Suppressor macrophage treated with lipopolysaccharide for 1 hour (primary cell): ENCODE measurements at regions not wholly inside any gene's neighbourhood (a gene's known extent, or its start where the extent isn't known, plus 50 kb on each side); places are given as distances from the start of the nearest gene placed in this dataset.

ENCODE experiments used
- DNase-seq, 3 donors: peaks; one replicate each; pipeline ENCODE4 v3.0.0-alpha.2; 2020 to 2022

- DNase-seq = no peak
Measured at GRCh38 chr2:47235132-47235531, 58.8 kb upstream of the CALM2 start.

GRCh38 chr2:47234456-47234855, 58.1 kb upstream of the CALM2 start:
- DNase-seq = no peak

GRCh38 chr2:47232738-47233415, 56.6 kb upstream of the CALM2 start:
- no peak for DNase-seq

- DNase-seq = no peak
Measured at GRCh38 chr2:47230418-47230817, 54.1 kb upstream of the CALM2 start.

GRCh38 chr2:47227532-47228279, 51.4 kb upstream of the CALM2 start:
- no peak for DNase-seq

- DNase-seq = no peak
Measured at GRCh38 chr2:47226923-47227220, 50.6 kb upstream of the CALM2 start.

GRCh38 chr2:47226132-47226922, 50.0 kb upstream of the CALM2 start:
- no peak for DNase-seq
